ENCODE measurements at regions not wholly inside any gene's neighbourhood (a gene's known extent, or its start where the extent isn't known, plus 50 kb on each side); places are given as distances from the start of the nearest gene placed in this dataset.
"Not testable (repeated sequence)": the region's sequence is repeated elsewhere in the genome, so short reads cannot be mapped to it uniquely, and the experiment has no call there.

DNA sequence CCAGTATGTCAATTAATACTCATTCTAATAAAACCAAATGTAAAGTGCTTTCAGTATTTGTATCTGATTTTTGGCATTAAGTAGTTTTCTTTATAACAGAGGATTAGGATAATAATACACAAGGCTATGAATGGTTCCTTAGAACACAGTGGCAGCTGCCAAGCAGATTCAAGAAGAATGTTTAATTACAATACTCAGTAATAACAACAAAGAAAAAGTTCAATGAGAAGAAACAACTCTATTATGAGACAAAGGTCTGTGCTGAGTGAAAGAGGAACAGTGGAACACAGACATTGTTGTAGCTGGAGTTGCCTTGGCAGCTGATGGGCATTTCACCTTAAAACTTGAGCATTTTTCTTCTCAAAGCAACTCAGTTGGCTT lies 502.6 kb upstream of the NR3C2 start:
- DNase-seq = no peak

DNA sequence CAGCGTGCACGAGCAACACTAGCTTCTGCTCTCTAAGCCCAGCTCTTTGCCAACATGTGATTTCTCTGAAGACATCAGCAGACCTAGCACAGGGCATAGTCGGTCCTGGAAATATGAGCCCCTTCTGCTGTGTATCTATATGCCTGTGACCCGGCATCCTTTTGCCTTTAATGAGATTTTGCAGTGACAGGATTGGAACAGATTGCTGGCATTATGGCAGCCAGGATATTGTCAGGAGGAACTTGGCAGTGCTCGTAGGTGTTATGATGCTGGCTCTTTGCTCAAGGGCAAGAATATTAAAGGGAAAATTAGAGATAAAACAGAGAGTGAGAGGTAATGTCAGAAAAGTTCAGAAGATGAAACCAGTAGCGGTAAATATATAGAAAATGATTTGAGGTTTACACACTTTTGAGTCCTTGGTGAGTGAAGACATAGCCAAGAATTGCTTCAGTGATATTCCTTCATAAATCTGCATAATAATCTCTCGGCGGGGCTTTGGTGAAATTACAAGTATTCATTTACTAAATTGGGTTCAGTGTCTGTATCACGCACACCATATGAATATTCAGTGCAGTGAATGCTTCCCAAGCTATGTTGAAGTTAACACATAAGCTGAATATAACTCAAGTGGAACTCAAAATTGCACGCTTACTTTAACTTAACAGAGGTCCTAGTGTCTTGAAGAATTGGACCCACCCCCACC lies 502.1 kb upstream of the NR3C2 start:
- DNase-seq = no peak

GRCh38 chr4:148934926-148935578 lies 492.8 kb upstream of the NR3C2 start:
- DNase-seq = no peak

- no peak for DNase-seq
Observed at GRCh38 chr4:148926276-148927260, 484.4 kb upstream of the NR3C2 start.

DNA sequence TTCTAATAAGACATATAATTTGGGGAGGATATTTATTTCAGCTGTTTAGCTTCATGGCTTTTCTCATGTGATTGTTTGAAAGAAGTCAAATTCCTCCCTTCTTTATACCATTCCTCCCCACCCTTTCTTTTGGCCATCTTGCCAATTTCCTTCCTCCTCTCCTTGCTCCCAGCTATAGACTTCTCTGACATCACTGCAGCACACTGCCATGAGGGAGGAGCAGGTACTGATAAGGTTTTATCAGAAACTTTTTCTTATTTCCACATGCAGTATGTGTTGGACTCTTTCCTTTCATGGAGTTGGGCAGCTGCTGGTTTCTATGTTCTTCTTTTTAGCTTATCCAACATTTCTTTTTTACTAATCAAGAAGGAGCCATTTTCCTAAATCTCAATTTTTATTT lies 481.7 kb upstream of the NR3C2 start:
- DNase-seq = no peak

DNA sequence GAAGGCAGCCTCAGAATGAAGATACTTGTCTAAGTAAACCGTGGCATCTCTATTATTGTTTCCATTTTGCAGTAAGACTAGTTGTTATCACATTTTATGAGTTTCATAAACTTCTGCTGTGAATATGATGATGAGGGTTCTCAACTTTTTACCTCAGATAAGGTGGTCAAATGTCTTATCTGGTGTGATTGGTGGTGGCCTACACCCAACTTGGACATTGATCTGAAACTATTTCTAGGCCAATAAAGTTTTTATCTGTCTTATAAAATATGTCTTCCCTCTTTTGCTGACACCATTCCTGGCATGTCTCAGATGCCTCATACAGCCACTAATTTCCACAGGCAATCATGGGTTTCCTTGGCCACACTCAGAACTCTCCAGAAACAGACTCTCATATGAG lies 480.3 kb upstream of the NR3C2 start:
- DNase-seq = no peak

GRCh38 chr4:148914734-148915133 lies 472.5 kb upstream of the NR3C2 start:
- no peak for DNase-seq

DNA sequence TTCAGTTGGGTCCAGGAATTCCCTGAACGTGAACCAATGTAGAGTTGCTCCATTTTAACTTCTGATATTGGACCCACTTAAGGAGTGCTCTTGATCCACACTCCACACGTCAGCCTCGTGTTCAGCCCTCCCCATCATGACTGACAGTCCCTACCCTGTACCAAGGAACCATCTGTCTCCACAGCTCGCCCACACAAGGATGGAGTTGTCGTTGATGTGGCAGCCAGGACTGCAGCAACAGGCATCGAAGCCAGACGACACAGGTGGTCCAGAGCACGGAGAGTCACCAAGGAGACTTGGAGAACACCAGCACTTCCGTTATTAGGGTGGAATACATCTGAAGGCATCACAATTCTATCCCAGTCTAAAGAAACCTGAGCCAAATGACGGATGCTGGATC lies 472.1 kb upstream of the NR3C2 start:
- DNase-seq = no peak

- DNase-seq = no peak
Observed at GRCh38 chr4:148903388-148903787, 461.2 kb upstream of the NR3C2 start.

GRCh38 chr4:148901075-148901705 lies 459.0 kb upstream of the NR3C2 start:
- no peak for DNase-seq

DNA sequence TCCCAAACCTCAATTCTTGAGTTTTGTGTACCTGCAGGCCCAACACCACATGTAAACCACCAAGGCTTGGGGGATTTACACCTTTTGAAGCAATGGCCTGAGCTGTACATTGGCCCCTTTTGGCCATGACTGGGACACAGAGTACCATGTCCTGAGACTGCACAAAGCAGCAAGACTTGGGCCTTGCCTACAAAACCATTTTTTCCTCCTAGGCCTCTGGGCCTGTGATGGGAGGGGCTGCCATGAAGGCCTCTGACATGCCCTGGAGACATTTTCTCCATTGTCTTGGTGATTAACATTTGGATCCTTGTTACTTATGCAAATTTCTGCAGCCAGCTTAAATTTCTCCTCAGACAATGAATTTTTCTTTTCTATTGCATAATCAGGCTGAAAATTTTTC lies 455.9 kb upstream of the NR3C2 start:
- DNase-seq = not testable (repeated sequence)

- DNase-seq = no peak
Observed at GRCh38 chr4:148893095-148893494, 450.9 kb upstream of the NR3C2 start.

- no peak for DNase-seq
Observed at GRCh38 chr4:148883891-148884290, 441.7 kb upstream of the NR3C2 start.

GRCh38 chr4:148883435-148883834 lies 441.2 kb upstream of the NR3C2 start:
- no peak for DNase-seq

DNA sequence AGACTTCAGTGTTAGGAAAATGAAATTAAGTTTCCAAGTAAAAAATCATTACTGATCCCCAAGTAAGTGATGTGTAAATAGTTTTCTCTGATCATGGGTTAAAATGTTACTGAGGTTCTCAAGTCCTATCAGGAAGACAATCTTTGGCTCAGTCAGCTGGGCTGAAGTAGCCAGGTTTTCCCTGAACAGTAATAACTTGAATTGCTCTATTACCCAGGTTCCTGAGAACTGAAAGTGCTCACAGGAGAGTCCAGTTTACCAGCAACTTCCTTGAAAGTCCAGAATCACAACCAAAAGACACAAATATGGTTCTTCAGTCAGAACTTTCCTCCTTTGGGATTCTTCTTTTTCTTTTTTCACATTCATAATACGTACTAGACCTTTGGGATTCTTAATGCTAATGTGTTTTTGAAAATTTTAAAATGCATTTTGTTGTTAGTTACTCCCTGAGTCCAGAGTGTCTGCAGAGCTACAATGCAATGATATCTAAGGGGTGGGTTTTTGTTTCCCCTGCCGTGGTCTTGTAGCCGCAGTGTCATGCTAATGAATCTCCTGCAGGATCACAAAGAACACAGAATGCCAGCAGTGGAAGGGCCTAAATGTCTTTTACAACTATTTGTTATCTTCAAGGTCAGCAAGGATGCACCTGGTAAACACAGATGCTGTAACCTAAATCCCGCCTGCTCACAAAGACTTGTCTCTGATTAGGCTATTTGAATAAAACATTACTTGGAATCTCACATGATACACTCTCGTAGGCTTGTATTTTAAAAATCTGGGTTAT lies 439.8 kb upstream of the NR3C2 start:
- no peak for DNase-seq

- DNase-seq = no peak
Observed at GRCh38 chr4:148874331-148874730, 432.1 kb upstream of the NR3C2 start.

GRCh38 chr4:148868191-148868590 lies 426.0 kb upstream of the NR3C2 start:
- no peak for DNase-seq

DNA sequence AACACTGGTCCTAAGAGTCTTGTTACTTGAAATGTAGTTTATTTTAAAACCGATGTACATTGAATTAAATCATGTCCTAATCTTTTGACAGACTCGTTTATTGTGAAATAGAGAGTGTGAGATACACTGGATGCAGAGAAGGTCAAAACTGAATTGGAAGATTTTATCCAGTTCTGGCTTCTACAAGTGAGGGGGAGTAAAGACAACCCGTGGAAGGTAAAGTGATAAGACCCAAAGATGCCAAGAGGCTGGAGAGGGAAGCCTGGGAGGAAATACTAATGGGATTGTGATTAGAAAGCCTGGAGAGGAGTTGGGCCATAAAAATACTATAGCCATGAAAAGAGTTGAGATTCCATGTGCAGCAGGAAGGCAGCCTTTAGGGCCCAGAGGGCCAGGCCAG lies 424.5 kb upstream of the NR3C2 start:
- no peak for DNase-seq

DNA sequence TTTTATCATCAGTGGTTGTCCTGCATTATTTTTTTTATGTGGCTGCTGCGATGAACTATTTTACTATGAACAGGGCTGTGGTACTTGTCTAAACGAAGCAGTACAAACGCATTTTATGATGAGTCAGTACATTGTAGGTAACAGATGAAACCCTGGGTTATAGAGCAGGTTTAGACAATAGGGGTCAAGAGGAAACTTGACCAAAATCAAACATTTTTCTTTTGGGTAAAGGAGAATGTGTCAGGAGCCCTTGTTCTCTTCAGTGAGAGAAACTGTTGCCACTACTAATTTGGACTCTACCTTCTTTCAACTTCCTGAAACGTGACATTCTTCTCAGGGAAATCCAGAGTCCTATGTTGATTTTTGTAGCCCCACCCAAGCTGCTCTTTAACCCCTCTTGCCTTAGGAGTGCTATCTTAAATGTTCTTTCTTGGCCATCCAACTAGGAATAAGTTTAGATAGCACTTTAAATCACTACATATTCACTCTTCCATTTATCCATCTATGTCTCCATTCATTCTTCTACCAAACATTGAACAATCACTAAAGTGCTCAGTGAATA lies 415.8 kb upstream of the NR3C2 start:
- no peak for DNase-seq

DNA sequence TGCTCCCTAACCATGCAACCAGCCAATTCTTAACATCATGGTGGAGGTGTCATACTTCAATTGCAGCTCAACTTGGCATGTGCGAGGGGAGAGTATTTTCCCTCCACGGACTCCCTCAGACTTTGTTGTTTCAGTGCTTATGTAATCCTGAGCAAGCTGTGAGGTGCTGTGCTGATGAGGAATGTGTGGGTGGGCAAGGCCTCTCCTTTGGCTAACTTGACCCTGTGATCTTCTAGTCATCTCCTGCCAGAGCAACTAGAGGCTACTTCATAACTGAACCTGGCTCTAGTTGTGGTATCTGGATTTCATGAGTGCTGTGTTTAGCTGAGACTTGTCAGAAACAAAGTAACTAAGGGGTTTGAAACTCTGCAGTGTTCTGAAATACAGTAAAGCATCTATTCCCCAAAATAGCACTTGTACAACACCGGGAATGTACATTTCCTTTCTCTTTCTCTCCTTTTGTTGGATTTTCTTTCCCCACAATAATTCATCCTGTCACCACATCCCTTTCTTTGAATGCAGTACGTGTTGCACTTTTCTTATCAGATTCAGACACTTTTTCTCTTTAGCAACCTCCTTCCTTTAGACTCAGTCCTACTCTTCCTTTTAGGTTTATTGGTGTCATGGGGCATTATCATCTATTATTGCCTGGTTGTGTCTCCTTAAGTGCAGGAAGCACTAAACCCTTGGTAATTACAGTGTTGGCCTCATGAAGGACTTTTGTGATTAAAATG lies 415.2 kb upstream of the NR3C2 start:
- DNase-seq = no peak

DNA sequence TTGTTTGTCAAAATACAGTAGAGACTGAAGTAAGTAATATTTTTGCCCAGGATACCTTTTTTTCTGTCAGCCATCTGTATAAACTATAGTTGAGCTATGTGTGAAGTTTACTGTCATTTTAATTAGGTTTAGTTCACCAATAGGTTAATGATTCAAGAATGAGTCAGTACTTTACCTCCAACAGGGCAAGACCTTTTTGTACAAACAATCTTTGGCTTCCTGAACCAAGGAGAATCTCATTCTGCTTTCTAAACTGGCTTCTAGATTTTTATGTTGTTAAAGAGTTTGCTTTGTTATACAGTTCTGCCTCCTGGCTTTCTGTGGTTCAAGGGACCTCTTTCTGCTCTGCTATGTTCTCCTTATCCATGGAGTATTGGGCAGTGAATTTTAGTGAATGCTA lies 412.0 kb upstream of the NR3C2 start:
- DNase-seq = no peak

Data from GF-D8 (cell line).